Neural progenitor cell (in vitro differentiated cells): ENCODE measurements at regions not wholly inside any gene's neighbourhood (a gene's known extent, or its start where the extent isn't known, plus 50 kb on each side); places are given as distances from the start of the nearest gene placed in this dataset.

Source experiments
- EZH2 ChIP-seq: fragments of 200-600 bp; sonication (generic); IDR thresholded peaks from 2 replicates; pipeline ENCODE4 v1.6.1; 2017; ENCODE audit warnings: antibody characterized with exemption, mild to moderate bottlenecking, moderate library complexity
- TF ChIP-seq, protein P1 (sequence below): fragments of 200-600 bp; sonication (generic); IDR thresholded peaks from 2 replicates; pipeline ENCODE4 v1.5.1; 2017; ENCODE audit warnings: antibody characterized with exemption, mild to moderate bottlenecking

DNA sequence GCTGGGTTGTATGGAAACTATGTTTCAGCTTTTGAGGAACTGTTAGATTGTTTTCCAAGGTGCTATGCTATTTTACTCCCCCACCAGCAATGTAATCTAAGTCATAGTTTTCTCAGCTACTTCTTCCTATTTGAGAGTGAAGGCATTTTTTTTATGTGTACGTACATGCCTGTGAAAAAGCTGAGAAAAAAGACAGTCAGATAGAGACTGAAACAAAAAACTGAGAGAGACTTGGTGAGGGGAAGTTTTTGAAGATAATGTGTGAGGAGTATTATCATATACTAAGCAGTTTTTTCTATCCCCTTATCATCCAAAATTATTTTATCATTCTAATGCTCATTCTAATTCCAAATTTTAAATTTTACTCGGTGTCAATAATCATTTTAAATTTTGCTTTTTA lies 780.0 kb downstream of the BCKDHB start:
- TF ChIP-seq, protein P1, sequence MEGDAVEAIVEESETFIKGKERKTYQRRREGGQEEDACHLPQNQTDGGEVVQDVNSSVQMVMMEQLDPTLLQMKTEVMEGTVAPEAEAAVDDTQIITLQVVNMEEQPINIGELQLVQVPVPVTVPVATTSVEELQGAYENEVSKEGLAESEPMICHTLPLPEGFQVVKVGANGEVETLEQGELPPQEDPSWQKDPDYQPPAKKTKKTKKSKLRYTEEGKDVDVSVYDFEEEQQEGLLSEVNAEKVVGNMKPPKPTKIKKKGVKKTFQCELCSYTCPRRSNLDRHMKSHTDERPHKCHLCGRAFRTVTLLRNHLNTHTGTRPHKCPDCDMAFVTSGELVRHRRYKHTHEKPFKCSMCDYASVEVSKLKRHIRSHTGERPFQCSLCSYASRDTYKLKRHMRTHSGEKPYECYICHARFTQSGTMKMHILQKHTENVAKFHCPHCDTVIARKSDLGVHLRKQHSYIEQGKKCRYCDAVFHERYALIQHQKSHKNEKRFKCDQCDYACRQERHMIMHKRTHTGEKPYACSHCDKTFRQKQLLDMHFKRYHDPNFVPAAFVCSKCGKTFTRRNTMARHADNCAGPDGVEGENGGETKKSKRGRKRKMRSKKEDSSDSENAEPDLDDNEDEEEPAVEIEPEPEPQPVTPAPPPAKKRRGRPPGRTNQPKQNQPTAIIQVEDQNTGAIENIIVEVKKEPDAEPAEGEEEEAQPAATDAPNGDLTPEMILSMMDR, result no peak
- TF ChIP-seq EZH2, result no peak
